ENCODE measurements at regions not wholly inside any gene's neighbourhood (a gene's known extent, or its start where the extent isn't known, plus 50 kb on each side); places are given as distances from the start of the nearest gene placed in this dataset.

DNA sequence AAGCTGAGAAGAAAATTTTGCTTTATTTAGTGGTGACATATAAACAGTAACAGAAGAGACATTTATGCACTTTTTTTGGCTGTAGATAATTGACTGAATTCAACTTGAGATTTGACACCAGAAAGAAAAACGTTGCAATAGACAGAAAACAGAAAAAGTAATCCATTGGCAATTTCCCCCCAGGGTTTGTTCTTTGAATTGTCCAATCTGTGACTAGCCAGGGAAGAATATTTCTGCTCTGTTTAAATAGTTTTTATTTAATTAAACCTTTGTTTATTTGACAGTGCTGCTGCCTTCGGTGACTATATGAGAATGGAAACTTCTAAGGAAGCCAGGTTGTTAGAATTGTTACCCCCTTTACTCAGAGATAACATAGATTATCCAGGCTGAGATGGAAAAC, 210.6 kb downstream of the DEPDC1B start:
- TF ChIP-seq, protein P1, sequence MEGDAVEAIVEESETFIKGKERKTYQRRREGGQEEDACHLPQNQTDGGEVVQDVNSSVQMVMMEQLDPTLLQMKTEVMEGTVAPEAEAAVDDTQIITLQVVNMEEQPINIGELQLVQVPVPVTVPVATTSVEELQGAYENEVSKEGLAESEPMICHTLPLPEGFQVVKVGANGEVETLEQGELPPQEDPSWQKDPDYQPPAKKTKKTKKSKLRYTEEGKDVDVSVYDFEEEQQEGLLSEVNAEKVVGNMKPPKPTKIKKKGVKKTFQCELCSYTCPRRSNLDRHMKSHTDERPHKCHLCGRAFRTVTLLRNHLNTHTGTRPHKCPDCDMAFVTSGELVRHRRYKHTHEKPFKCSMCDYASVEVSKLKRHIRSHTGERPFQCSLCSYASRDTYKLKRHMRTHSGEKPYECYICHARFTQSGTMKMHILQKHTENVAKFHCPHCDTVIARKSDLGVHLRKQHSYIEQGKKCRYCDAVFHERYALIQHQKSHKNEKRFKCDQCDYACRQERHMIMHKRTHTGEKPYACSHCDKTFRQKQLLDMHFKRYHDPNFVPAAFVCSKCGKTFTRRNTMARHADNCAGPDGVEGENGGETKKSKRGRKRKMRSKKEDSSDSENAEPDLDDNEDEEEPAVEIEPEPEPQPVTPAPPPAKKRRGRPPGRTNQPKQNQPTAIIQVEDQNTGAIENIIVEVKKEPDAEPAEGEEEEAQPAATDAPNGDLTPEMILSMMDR (conservative IDR thresholded peaks at IDR 0.05; ENCODE audit: low read depth, low read length) = no peak
- TF ChIP-seq RFX5 (IDR thresholded peaks at IDR 0.05; ENCODE audit: low read depth, low read length) = no peak
- no peak for TF ChIP-seq RAD21 (IDR thresholded peaks at IDR 0.05; ENCODE audit: low read length)
- no peak for TF ChIP-seq MAFK (IDR thresholded peaks at IDR 0.05; ENCODE audit: low read depth, low read length)
- no peak for TF ChIP-seq POLR2A (IDR thresholded peaks at IDR 0.05; ENCODE audit: low read depth, low read length)
- TF ChIP-seq, protein P2, sequence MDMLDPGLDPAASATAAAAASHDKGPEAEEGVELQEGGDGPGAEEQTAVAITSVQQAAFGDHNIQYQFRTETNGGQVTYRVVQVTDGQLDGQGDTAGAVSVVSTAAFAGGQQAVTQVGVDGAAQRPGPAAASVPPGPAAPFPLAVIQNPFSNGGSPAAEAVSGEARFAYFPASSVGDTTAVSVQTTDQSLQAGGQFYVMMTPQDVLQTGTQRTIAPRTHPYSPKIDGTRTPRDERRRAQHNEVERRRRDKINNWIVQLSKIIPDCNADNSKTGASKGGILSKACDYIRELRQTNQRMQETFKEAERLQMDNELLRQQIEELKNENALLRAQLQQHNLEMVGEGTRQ (IDR thresholded peaks at IDR 0.05; ENCODE audit: low read depth, low read length) = no peak
- TF ChIP-seq SMC3 (IDR thresholded peaks at IDR 0.05; ENCODE audit: low read depth, low read length) = no peak
- no peak for TF ChIP-seq BHLHE40 (IDR thresholded peaks at IDR 0.05; ENCODE audit: low read depth, low read length)
- TF ChIP-seq NFE2L2 (IDR thresholded peaks at IDR 0.05; ENCODE audit: low read depth, low read length) = no peak
- no peak for TF ChIP-seq CHD1 (IDR thresholded peaks at IDR 0.05; ENCODE audit: low read depth, low read length)
- no peak for TF ChIP-seq FOS (IDR thresholded peaks at IDR 0.05; ENCODE audit: low read depth, low read length)
- no peak for TF ChIP-seq MXI1 (IDR thresholded peaks at IDR 0.05; ENCODE audit: borderline replicate concordance, low read depth, low read length)
- TF ChIP-seq CEBPB (IDR thresholded peaks at IDR 0.05; ENCODE audit: low read depth, low read length) = no peak
- TF ChIP-seq MAZ (IDR thresholded peaks at IDR 0.05; ENCODE audit: borderline replicate concordance, low read depth, low read length) = no peak
